GM21825 (cell line): ENCODE measurements at regions not wholly inside any gene's neighbourhood (a gene's known extent, or its start where the extent isn't known, plus 50 kb on each side); places are given as distances from the start of the nearest gene placed in this dataset.
"Not testable (repeated sequence)": the region's sequence is repeated elsewhere in the genome, so short reads cannot be mapped to it uniquely, and the experiment has no call there.

Experiments used
- ATAC-seq: cut with Tn5 transposase; IDR thresholded peaks from one replicate; pipeline ENCODE4 v1.9.1; 2021; ENCODE audit warnings: mild to moderate bottlenecking, moderate library complexity; ENCODE audit not compliant: unreplicated experiment

GRCh38 chr6:8881663-8882062, 446.3 kb upstream of the SLC35B3 start:
- ATAC-seq: no peak

- no peak for ATAC-seq
These were observed 444.0 kb upstream of the SLC35B3 start for GRCh38 chr6:8879334-8879733.

- no peak for ATAC-seq
These were observed 440.6 kb upstream of the SLC35B3 start for GRCh38 chr6:8875986-8876385.

GRCh38 chr6:8872589-8872988, 437.2 kb upstream of the SLC35B3 start:
- ATAC-seq: no peak

GRCh38 chr6:8865451-8865850, 430.1 kb upstream of the SLC35B3 start:
- no peak for ATAC-seq

- no peak for ATAC-seq
These were observed 425.3 kb upstream of the SLC35B3 start for GRCh38 chr6:8860671-8861070.

GRCh38 chr6:8859501-8859900, 424.2 kb upstream of the SLC35B3 start:
- no peak for ATAC-seq

GRCh38 chr6:8858854-8859331, 423.5 kb upstream of the SLC35B3 start:
- no peak for ATAC-seq

- ATAC-seq: no peak
These were observed 421.8 kb upstream of the SLC35B3 start for GRCh38 chr6:8857160-8857559.

- ATAC-seq: no peak
These were observed 420.1 kb upstream of the SLC35B3 start for GRCh38 chr6:8855411-8855810.

- no peak for ATAC-seq
These were observed 417.0 kb upstream of the SLC35B3 start for GRCh38 chr6:8852332-8852731.

- not testable (repeated sequence) for ATAC-seq
These were observed 411.3 kb upstream of the SLC35B3 start for GRCh38 chr6:8846680-8847079.

- ATAC-seq: no peak
These were observed 410.3 kb upstream of the SLC35B3 start for GRCh38 chr6:8845690-8846089.

GRCh38 chr6:8844968-8845367, 409.6 kb upstream of the SLC35B3 start:
- no peak for ATAC-seq

GRCh38 chr6:8839626-8840025, 404.3 kb upstream of the SLC35B3 start:
- ATAC-seq: no peak

GRCh38 chr6:8837343-8837742, 402.0 kb upstream of the SLC35B3 start:
- ATAC-seq: no peak

GRCh38 chr6:8832695-8833094, 397.4 kb upstream of the SLC35B3 start:
- not testable (repeated sequence) for ATAC-seq

GRCh38 chr6:8831366-8832152, 396.2 kb upstream of the SLC35B3 start:
- ATAC-seq: no peak

GRCh38 chr6:8830794-8831193, 395.4 kb upstream of the SLC35B3 start:
- no peak for ATAC-seq

- no peak for ATAC-seq
These were observed 394.5 kb upstream of the SLC35B3 start for GRCh38 chr6:8829796-8830195.

GRCh38 chr6:8829296-8829695, 394.0 kb upstream of the SLC35B3 start:
- ATAC-seq: no peak

- ATAC-seq: no peak
These were observed 393.0 kb upstream of the SLC35B3 start for GRCh38 chr6:8828376-8828775.

GRCh38 chr6:8825726-8826125, 390.4 kb upstream of the SLC35B3 start:
- ATAC-seq: no peak
